ENCODE measurements at regions not wholly inside any gene's neighbourhood (a gene's known extent, or its start where the extent isn't known, plus 50 kb on each side); places are given as distances from the start of the nearest gene placed in this dataset.

- BruUV-seq (replicated peaks) = no TSS peak
- Histone ChIP-seq H3K4me1 (ENCODE audit: control insufficient read depth in 1 of 2, insufficient read depth in 2 of 2, low read length in 2 of 2) (peaks cover 47 to 60% of the 10 kb centered on the region in 2 experiments), H2AFZ (ENCODE audit: low read depth, low read length, poor library complexity, severe bottlenecking) (no peak overlapping the region), H3K9me3 (ENCODE audit: control insufficient read depth in 1 of 2, insufficient read depth in 1 of 2, low read depth in 1 of 2, low read length in 2 of 2) (no peaks in the 10 kb centered on the region), H3K4me3 (replicated peaks in 1 of 2; ENCODE audit: low read depth in 1 of 2, low read length in 2 of 2) (no peak overlapping the region), H3K9me2 (ENCODE audit: insufficient read depth) (no peaks in the 10 kb centered on the region), H4K20me1 (ENCODE audit: insufficient read depth) (no peaks in the 10 kb centered on the region; the same call in 1 of the 2 replicates), H3K79me2 (ENCODE audit: insufficient read depth, low read length) (no peaks in the 10 kb centered on the region), H3K9ac (ENCODE audit: low read length) (no peak overlapping the region), H3K4me2 (ENCODE audit: low read length) (peak overlapping the region; percentile 58), H3K27me3 (ENCODE audit: insufficient read depth, low read length) (peaks cover 39% of the 10 kb centered on the region), H3K36me3 (ENCODE audit: control insufficient read depth in 1 of 2, insufficient read depth in 2 of 2, low read length in 2 of 2) (no peaks in the 10 kb centered on the region), H3K27ac (ENCODE audit: low read depth, low read length) (no peak overlapping the region)
- ChIA-PET RAD21 (ENCODE audit: low non-redundant PET in 1 of 2, low total read pairs in 2 of 2, uncharacterized antibody in 2 of 2, unreplicated experiment in 2 of 2) (no interaction called here), CTCF (no interaction called here), POLR2A (no interaction called here)
- TF ChIP-seq REST (IDR thresholded peaks at IDR 0.05; ENCODE audit: low read depth) (no peak), EZH2phosphoT487 (IDR thresholded peaks at IDR 0.05; ENCODE audit: borderline replicate concordance) (no peak), ELF1 (IDR thresholded peaks at IDR 0.05; ENCODE audit: borderline replicate concordance, low read depth) (no peak), POLR2A (IDR thresholded peaks at IDR 0.05; ENCODE audit: borderline replicate concordance, extremely low read depth, insufficient read depth, insufficient read length) (no peak), TCF7L2 (IDR thresholded peaks at IDR 0.05; ENCODE audit: borderline replicate concordance, extremely low read depth, insufficient read depth, insufficient read length) (no peak), SRF (IDR thresholded peaks at IDR 0.05; ENCODE audit: low read depth) (no peak), CTCF (IDR thresholded peaks at IDR 0.05 in 2 of 3, conservative IDR thresholded peaks at IDR 0.05 in 1 of 3; ENCODE audit: borderline replicate concordance in 1 of 3, insufficient read depth in 1 of 3, low read depth in 2 of 3, low read length in 2 of 3) (no peak), JUND (IDR thresholded peaks at IDR 0.05) (no peak), ZFX (IDR thresholded peaks at IDR 0.05) (no peak), FOSL1 (IDR thresholded peaks at IDR 0.05; ENCODE audit: low read depth) (no peak), CEBPB (IDR thresholded peaks at IDR 0.05; ENCODE audit: low read depth) (no peak), ZNF274 (IDR thresholded peaks at IDR 0.05; ENCODE audit: low read depth, low read length) (no peak), RAD21 (IDR thresholded peaks at IDR 0.05; ENCODE audit: low read depth) (no peak), SP1 (IDR thresholded peaks at IDR 0.05; ENCODE audit: low read depth) (no peak), ZBTB33 (IDR thresholded peaks at IDR 0.05; ENCODE audit: extremely low read depth, insufficient replicate concordance, low read length) (no peak), CBX3 (IDR thresholded peaks at IDR 0.05; ENCODE audit: low read depth) (no peak), YY1 (IDR thresholded peaks at IDR 0.05; ENCODE audit: extremely low read depth, insufficient replicate concordance, low read depth, low read length) (no peak), ATF3 (IDR thresholded peaks at IDR 0.05) (no peak), MAX (IDR thresholded peaks at IDR 0.05) (no peak)
- ATAC-seq = no peak
- DNase-seq (ENCODE audit: low read depth, low spot score) = no peak
- intact Hi-C loops (cut with micrococcal nuclease) = loop anchor here (10.0 kb wide), 2 partner anchors 220 to 890 kb away; no protein-coding TSS in a partner anchor
Observed at GRCh38 chr2:111705239-111705638, 178.8 kb downstream of the ANAPC1 start.

All from HCT116 (cell line).